NCI-H510A treated with DMSO at 0.1 percent for 48 hours (cell line): ENCODE measurements at regions not wholly inside any gene's neighbourhood (a gene's known extent, or its start where the extent isn't known, plus 50 kb on each side); places are given as distances from the start of the nearest gene placed in this dataset.
"Not testable (repeated sequence)": the region's sequence is repeated elsewhere in the genome, so short reads cannot be mapped to it uniquely, and the experiment has no call there.

Experiments
- DNase-seq: peaks from one replicate; lab custom pipeline; 2025; lab: John Stamatoyannopoulos, UW

- no peak for DNase-seq
Observed at GRCh38 chrX:127457161-127457560, 595.0 kb downstream of the ACTRT1 start.

- DNase-seq = no peak
Observed at GRCh38 chrX:127439676-127440075, 612.5 kb downstream of the ACTRT1 start.

- no peak for DNase-seq
Observed at GRCh38 chrX:127405946-127406345, 586.4 kb downstream of the PRR32 start.

- no peak for DNase-seq
Observed at GRCh38 chrX:127404161-127404560, 584.6 kb downstream of the PRR32 start.

GRCh38 chrX:127400231-127400630, 580.7 kb downstream of the PRR32 start:
- not testable (repeated sequence) for DNase-seq

- no peak for DNase-seq
Observed at GRCh38 chrX:127390316-127390715, 570.8 kb downstream of the PRR32 start.

- DNase-seq = no peak
Observed at GRCh38 chrX:127389900-127390299, 570.4 kb downstream of the PRR32 start.
